NOMO-1 (cell line): ENCODE measurements at regions not wholly inside any gene's neighbourhood (a gene's known extent, or its start where the extent isn't known, plus 50 kb on each side); places are given as distances from the start of the nearest gene placed in this dataset.
"Not testable (repeated sequence)": the region's sequence is repeated elsewhere in the genome, so short reads cannot be mapped to it uniquely, and the experiment has no call there.

Source experiments
- DNase-seq, 2 experiments: peaks; one replicate each; lab custom pipeline; 2025; ENCODE audit not compliant: unreplicated experiment in 2 of 2; lab: John Stamatoyannopoulos, UW

DNA sequence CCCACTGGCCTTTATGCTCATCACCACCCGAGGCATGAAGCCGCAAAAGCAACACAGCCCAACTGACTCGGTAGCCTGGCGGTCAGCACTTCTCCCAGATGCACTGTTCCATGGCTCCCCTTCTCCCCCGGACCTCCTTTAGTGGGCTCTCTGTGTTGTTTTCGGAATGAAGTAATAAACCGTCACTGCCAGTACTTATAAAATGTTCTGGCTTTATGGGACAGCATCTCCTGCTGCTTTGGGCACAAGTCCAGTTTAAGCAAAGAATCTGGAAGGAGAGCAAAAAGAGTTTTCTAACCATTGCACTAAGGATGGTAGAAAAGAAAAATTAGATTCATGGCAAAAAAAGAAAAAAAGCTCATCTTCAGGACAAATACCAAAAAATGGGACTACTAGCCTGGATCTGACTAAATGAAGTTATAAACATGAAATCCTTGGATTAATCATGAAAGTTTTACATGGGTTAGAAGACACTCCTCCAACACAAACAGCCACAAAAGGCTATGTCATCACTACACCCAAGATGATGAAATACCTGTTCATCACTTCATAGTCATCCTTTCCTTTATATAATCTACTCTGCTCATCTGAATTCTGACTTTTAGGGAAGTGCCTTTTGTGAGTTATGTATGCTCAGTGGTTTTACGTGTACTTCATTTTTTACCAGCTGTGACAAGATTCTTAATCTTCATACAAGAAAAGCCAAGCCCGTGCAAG is 89.5 kb upstream of the UBE2E2 start:
- peak; percentile 71 to 97 for DNase-seq

- DNase-seq = no peak
Measured at GRCh38 chr3:23114432-23114831, 88.7 kb upstream of the UBE2E2 start.

- peak; percentile 9 to 40 for DNase-seq
Measured at GRCh38 chr3:23115171-23115877, 87.8 kb upstream of the UBE2E2 start.

- DNase-seq = no peak
Measured at GRCh38 chr3:23116081-23116837, 86.9 kb upstream of the UBE2E2 start.

DNA sequence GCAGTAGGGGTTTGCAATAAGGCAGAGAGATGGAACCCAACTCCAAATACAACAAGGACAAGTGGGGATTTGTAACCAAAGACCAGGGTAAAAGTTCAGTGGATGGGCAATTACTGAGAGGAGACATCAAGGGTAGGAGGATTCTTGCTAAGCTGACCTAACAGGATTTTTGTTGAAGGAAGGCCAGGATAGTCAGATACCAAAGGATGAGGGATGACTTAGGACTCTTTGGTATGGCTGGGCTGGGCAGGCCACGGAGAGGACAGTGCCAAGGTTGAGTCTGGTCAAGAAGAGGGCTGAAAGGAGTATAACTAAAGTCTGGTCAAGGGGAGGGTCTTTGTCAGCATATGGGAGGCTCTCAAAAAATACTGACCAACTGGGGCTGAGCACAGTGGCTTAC is 85.3 kb upstream of the UBE2E2 start:
- no peak for DNase-seq

- no peak for DNase-seq
Measured at GRCh38 chr3:23127196-23127595, 75.9 kb upstream of the UBE2E2 start.

DNA sequence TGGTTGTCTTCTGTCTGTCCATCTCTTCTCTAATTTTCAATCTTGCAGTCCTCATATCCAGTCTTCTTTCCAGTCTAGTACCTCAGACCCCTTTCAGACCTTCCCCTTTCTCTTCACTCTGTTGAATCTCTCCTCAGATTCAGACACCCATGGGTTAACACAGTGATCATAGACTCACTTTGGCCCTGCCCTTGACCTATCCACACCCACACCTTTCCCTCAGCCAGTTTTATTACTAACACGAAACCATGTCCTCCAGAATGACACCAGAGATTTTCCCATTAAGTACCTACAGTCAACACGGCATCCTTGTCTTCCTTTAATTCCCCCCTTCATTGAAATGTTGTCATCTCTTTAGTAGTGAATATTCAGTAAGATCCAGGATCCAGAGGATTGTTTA is 74.5 kb upstream of the UBE2E2 start:
- no peak for DNase-seq

DNA sequence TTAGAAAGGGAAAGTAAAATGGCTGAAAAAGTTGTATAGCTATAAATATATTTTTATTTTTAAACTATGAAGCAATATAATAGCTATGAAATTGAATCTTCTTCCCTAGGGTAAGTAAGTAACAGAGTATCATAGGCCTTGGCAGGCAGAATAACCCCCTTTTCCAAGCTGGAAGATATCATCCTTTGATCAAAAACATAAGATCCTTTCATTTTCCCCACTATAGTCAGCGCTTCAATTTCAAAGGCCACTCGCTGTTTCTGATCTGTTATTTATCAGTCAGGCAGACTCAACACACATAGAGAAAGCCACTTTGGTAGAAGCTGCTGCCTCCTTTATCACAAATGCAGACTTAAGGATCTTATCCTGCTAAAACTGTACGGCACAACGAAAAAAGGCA is 74.0 kb upstream of the UBE2E2 start:
- no peak for DNase-seq

DNA sequence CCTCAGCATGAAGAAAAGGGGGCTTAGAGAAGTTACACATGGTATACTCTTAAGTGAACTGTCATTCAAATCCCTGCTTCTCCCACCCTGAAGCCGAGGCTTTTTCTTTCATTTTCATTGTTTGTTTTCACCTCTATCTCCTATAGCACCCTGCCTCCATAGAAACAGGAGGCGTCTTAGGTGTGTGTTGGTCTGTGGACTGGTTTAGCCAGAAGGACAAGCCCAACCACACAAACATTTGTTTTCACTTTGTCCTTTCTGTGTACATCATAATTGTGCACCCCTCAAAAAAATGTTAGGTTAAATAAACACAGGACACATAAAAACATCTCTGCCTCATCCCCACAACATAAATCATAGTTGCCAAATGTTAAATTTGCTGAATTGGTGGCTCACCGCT is 73.3 kb upstream of the UBE2E2 start:
- no peak for DNase-seq

GRCh38 chr3:23130406-23130805 is 72.7 kb upstream of the UBE2E2 start:
- no peak for DNase-seq

DNA sequence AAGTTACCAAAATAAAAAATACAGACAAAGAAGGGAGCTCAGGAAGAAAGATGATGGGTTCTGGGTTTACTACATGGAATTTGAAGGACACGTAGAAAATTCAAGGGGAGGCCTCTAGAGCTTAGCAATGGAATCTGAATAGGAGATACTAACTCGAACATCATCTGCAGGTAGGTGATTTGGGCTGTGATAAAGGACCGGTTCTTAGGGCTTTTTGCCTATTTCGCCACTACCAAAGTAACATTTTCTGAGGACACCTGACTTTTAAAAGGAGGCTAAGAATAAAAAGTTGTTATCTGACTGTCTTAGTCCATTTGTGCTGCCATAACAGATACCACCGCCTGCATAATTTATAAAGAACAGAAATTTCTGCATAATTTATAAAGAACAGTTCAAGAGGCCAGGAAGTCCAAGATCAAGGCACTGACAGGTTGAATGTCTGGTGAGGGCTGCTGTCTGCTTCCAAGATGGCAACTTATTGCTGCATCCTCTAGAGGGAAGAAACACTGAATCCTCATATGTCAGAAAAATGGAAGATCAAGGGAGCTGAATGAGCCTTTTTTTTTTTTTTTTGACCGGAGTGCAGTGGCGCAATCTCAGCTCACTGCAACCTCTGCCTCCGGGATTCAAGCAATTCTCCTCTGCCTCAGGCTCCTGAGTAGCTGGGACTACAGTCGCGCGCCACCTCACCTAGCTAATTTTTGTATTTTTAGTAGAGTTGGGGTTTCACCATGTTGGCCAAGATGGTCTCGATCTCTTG is 67.9 kb upstream of the UBE2E2 start:
- DNase-seq = no peak

DNA sequence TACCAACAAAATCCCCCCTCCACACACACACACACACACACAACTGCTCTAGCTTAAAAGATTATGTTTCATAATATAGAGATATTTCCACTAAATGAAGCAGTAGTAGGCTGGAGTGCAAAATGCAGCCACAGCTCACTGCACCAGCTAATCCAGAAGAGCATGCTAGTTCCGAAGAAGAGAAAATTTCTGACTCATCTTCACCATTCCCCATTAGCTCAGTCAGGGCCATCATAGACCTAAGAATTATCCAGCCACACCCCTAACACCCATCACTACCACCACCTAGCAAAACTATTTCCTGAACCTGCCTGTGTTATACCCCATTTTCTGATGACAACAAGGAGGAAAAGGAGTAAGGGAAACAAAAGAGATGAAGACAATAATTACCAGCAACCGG is 67.1 kb upstream of the UBE2E2 start:
- DNase-seq = no peak

GRCh38 chr3:23144051-23144450 is 59.1 kb upstream of the UBE2E2 start:
- DNase-seq = not testable (repeated sequence)

DNA sequence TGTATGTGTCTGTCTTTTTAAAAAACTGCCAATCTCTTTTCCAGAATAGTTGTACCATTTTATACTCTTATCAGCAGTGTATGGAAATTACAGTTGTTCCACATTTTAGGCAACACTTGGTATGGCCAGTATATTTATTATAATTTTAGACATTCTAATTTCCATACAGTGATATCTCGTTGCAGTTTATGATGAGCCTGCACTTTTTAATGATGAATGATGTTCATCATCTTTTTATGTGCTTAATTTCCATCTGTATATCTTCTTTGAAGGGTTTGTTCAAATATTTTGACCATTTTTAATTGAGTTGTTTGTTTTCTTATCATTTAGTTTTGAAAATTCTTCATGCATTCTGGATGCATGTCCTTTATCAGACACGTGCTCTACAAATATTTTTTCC is 57.0 kb upstream of the UBE2E2 start:
- DNase-seq = no peak

DNA sequence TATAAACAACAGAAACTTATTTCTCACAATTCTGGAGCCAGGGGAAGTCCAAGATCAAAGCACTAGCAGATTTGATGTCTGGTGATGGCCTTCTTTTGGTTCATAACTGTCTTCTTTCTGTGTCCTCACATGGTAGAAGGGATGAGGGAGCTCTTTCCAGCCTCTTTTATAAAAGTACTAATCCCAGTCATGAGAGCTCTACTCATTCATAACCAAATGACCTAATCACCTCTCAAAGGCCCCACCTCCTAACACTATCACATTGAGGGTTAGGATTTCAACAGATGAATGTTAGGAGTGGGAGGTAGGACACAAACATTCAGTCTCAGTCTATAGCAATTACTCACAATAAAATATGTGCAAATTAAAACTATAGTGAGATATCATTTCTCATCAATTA is 50.1 kb upstream of the UBE2E2 start:
- DNase-seq = no peak
